GM23338 (cell line): ENCODE measurements at regions not wholly inside any gene's neighbourhood (a gene's known extent, or its start where the extent isn't known, plus 50 kb on each side); places are given as distances from the start of the nearest gene placed in this dataset.

Experiments
- ATAC-seq: fragments of 200-7000 bp; cut with Tn5 transposase; 3 replicates; pipeline ENCODE4 v1.9.1; 2020
- DNase-seq: peaks from one replicate; pipeline ENCODE4 v3.0.0-alpha.2; 2015; ENCODE audit warnings: low spot score
- H2AFZ ChIP-seq: fragments of 200-600 bp; sonication (generic); 2 replicates; pipeline ENCODE4 v1.8.0; 2016; ENCODE audit warnings: antibody characterized with exemption, mild to moderate bottlenecking, moderate library complexity
- H3F3A ChIP-seq: fragments of 200-600 bp; sonication (generic); replicated peaks from 2 replicates; pipeline ENCODE4 v1.8.0; 2017; ENCODE audit warnings: antibody characterized with exemption, mixed run types, low read depth
- H3K27ac ChIP-seq: fragments of 200-600 bp; sonication (generic); 2 replicates; pipeline ENCODE4 v1.6.1; 2016; ENCODE audit warnings: low read depth
- H3K27me3 ChIP-seq: fragments of 200-600 bp; sonication (generic); 2 replicates; pipeline ENCODE4 v1.8.0; 2016; ENCODE audit warnings: mild to moderate bottlenecking, mixed run types, moderate library complexity; ENCODE audit not compliant: insufficient read depth
- H3K36me3 ChIP-seq: fragments of 200-600 bp; sonication (generic); 2 replicates; pipeline ENCODE4 v1.8.0; 2016; ENCODE audit warnings: mild to moderate bottlenecking; ENCODE audit not compliant: insufficient read depth
- H3K4me1 ChIP-seq: fragments of 200-600 bp; sonication (generic); 2 replicates; pipeline ENCODE4 v1.8.0; 2016; ENCODE audit warnings: mild to moderate bottlenecking, moderate library complexity; ENCODE audit not compliant: insufficient read depth
- H3K4me2 ChIP-seq: fragments of 200-600 bp; sonication (generic); 2 replicates; pipeline ENCODE4 v1.7.1; 2017; ENCODE audit warnings: mixed run types
- H3K4me3 ChIP-seq: fragments of 200-600 bp; sonication (generic); 2 replicates; pipeline ENCODE4 v1.6.1; 2016; ENCODE audit warnings: mixed run types
- H3K79me2 ChIP-seq: fragments of 200-600 bp; sonication (generic); replicated peaks from 2 replicates; pipeline ENCODE4 v1.8.0; 2017; ENCODE audit warnings: mild to moderate bottlenecking; ENCODE audit not compliant: insufficient read depth
- H3K9me2 ChIP-seq: fragments of 200-600 bp; sonication (generic); 2 replicates; pipeline ENCODE4 v1.8.0; 2017; ENCODE audit not compliant: insufficient read depth
- H4K20me1 ChIP-seq: fragments of 200-600 bp; sonication (generic); replicated peaks from 2 replicates; pipeline ENCODE4 v1.8.0; 2017; ENCODE audit warnings: mild to moderate bottlenecking; ENCODE audit not compliant: insufficient read depth
- H3K27ac Mint-ChIP-seq: 2 replicates; pipeline ENCODE4 v1.8.0; 2020; ENCODE audit warnings: inconsistent platforms, mild to moderate bottlenecking, moderate library complexity, mixed read lengths
- H3K27me3 Mint-ChIP-seq: 3 replicates; pipeline ENCODE4 v1.8.0; 2022; ENCODE audit warnings: low read depth, mild to moderate bottlenecking, moderate library complexity, mixed read lengths, inconsistent platforms; ENCODE audit not compliant: insufficient read depth, poor library complexity
- H3K36me3 Mint-ChIP-seq: 3 replicates; pipeline ENCODE4 v1.8.0; 2021; ENCODE audit warnings: low read depth, mild to moderate bottlenecking, inconsistent platforms, moderate library complexity, mixed read lengths
- H3K4me1 Mint-ChIP-seq: 3 replicates; pipeline ENCODE4 v1.8.0; 2020; ENCODE audit warnings: mild to moderate bottlenecking, inconsistent platforms, mixed read lengths
- H3K4me3 Mint-ChIP-seq: 3 replicates; pipeline ENCODE4 v1.8.0; 2021; ENCODE audit warnings: moderate library complexity, mild to moderate bottlenecking, inconsistent platforms, mixed read lengths
- H3K9me3 Mint-ChIP-seq: 3 replicates; pipeline ENCODE4 v1.8.0; 2020; ENCODE audit warnings: moderate library complexity, mild to moderate bottlenecking, inconsistent platforms, mixed read lengths
- CREB1 ChIP-seq: fragments of 250-450 bp; sonication (Bioruptor Pico); IDR thresholded peaks from 2 replicates; pipeline ENCODE4 v1.5.0; 2020; ENCODE audit warnings: low read depth, mild to moderate bottlenecking, moderate library complexity
- JUNB ChIP-seq: IDR thresholded peaks from one replicate; pipeline ENCODE4 v1.6.1; 2016; ENCODE audit warnings: antibody characterized with exemption; ENCODE audit not compliant: unreplicated experiment
- REST ChIP-seq: IDR thresholded peaks from one replicate; pipeline ENCODE4 v1.6.1; 2018; ENCODE audit warnings: antibody characterized with exemption; ENCODE audit not compliant: unreplicated experiment
- ZNF462 ChIP-seq: fragments of 250-450 bp; sonication (Bioruptor Pico); IDR thresholded peaks from 2 replicates; pipeline ENCODE4 v1.5.0; 2020; ENCODE audit warnings: mild to moderate bottlenecking, moderate library complexity

GRCh38 chr14:58964598-58964928 lies 223.9 kb upstream of the DAAM1 start (continued):
- TF ChIP-seq ZNF462 (CRISPR knock-in tag) (no peak), CREB1 (CRISPR knock-in tag) (no peak), JUNB (no peak), REST (no peak)

- Mint-ChIP-seq H3K4me3 (no peak overlapping the region), H3K4me1 (peaks cover 15% of the 10 kb centered on the region), H3K27ac (no peak overlapping the region), H3K9me3 (no peaks in the 10 kb centered on the region), H3K36me3 (no peaks in the 10 kb centered on the region), H3K27me3 (no peaks in the 10 kb centered on the region)
- Histone ChIP-seq H3F3A (no peaks in the 10 kb centered on the region), H3K27me3 (no peaks in the 10 kb centered on the region), H4K20me1 (no peaks in the 10 kb centered on the region), H3K4me2 (no peak overlapping the region), H3K4me1 (peaks cover 18% of the 10 kb centered on the region), H3K4me3 (no peak overlapping the region), H3K9me2 (no peaks in the 10 kb centered on the region), H3K79me2 (no peaks in the 10 kb centered on the region), H3K36me3 (no peaks in the 10 kb centered on the region), H2AFZ (no peak overlapping the region), H3K27ac (no peak overlapping the region)
- DNase-seq (no peak), ATAC-seq (no peak)
- no peak for TF ChIP-seq ZNF462 (CRISPR knock-in tag)
Measured at GRCh38 chr14:58965601-58966000, 222.9 kb upstream of the DAAM1 start.
